Thyroid gland (tissue), 4 donors: ENCODE measurements at regions not wholly inside any gene's neighbourhood (a gene's known extent, or its start where the extent isn't known, plus 50 kb on each side); places are given as distances from the start of the nearest gene placed in this dataset.

Source experiments
- DNase-seq, 2 donors: peaks; one replicate each; pipeline ENCODE4 v3.0.0-alpha.2; 2019
- H3K27ac ChIP-seq, 3 donors: fragments of 200-600 bp; sonication (generic); 1 replicate in 2 of 3; 2 replicates in 1 of 3; pipeline ENCODE4 v1.5.1; 2016 to 2019; ENCODE audit warnings: mild to moderate bottlenecking in 1 of 3, moderate library complexity in 1 of 3
- H3K27me3 ChIP-seq: fragments of 200-600 bp; sonication (generic); one replicate; pipeline ENCODE4 v1.5.1; 2019
- H3K36me3 ChIP-seq, 2 donors: fragments of 200-600 bp; sonication (generic); one replicate each; pipeline ENCODE4 v1.5.1; 2016 to 2019
- H3K4me1 ChIP-seq, 2 donors: fragments of 200-600 bp; sonication (generic); one replicate each; pipeline ENCODE4 v1.5.1; 2017 to 2019
- H3K4me3 ChIP-seq, 3 donors: fragments of 200-600 bp; sonication (generic); replicated peaks in 1 of 3; 1 replicate in 2 of 3; 2 replicates in 1 of 3; pipeline ENCODE4 v1.5.1; 2016; ENCODE audit warnings: mild to moderate bottlenecking in 1 of 3
- H3K9me3 ChIP-seq: fragments of 200-600 bp; sonication (generic); one replicate; pipeline ENCODE4 v1.5.1; 2017
- POLR2A ChIP-seq, 2 donors: fragments of 450-650 bp; IDR thresholded peaks; one replicate each; pipeline ENCODE4 v1.6.1; 2017; ENCODE audit warnings: antibody characterized with exemption in 2 of 2, mild to moderate bottlenecking in 2 of 2, moderate library complexity in 1 of 2
- WGBS, 2 donors: methylation state at CpG; one replicate each; pipeline ENCODE4 v1.1.5; 2017; 5-methylcytosine and 5-hydroxymethylcytosine counted together
- intact Hi-C: fragments of 100-400 bp; cut with DNase I; formaldehyde crosslinking; loops from one replicate; pipeline ENCODE4 v1.15.1; 2023
- TF ChIP-seq, protein P1 (sequence below), 6 experiments: fragments of 200-600 bp in 3 of 6; fragments of 450-650 bp in 3 of 6; sonication (generic) in 3 of 6; IDR thresholded peaks; one replicate each; pipeline ENCODE4 v1.5.1; 2016 to 2019; ENCODE audit warnings: antibody characterized with exemption in 6 of 6, mild to moderate bottlenecking in 2 of 6, inconsistent platforms in 1 of 6, moderate library complexity in 1 of 6

- Histone ChIP-seq H3K27ac (no peak overlapping the region), H3K9me3 (no peaks in the 10 kb centered on the region), H3K4me3 (no peak overlapping the region), H3K27me3 (no peaks in the 10 kb centered on the region), H3K4me1 (peaks cover 11 to 36% of the 10 kb centered on the region in 2 donors), H3K36me3 (peaks cover 18 to 20% of the 10 kb centered on the region in 2 donors)
- intact Hi-C loops: loop anchor here (10.0 kb wide), 1 partner anchor 83 kb away; no protein-coding TSS in a partner anchor
- DNase-seq: no peak
- TF ChIP-seq, protein P1, sequence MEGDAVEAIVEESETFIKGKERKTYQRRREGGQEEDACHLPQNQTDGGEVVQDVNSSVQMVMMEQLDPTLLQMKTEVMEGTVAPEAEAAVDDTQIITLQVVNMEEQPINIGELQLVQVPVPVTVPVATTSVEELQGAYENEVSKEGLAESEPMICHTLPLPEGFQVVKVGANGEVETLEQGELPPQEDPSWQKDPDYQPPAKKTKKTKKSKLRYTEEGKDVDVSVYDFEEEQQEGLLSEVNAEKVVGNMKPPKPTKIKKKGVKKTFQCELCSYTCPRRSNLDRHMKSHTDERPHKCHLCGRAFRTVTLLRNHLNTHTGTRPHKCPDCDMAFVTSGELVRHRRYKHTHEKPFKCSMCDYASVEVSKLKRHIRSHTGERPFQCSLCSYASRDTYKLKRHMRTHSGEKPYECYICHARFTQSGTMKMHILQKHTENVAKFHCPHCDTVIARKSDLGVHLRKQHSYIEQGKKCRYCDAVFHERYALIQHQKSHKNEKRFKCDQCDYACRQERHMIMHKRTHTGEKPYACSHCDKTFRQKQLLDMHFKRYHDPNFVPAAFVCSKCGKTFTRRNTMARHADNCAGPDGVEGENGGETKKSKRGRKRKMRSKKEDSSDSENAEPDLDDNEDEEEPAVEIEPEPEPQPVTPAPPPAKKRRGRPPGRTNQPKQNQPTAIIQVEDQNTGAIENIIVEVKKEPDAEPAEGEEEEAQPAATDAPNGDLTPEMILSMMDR (IDR thresholded peaks at IDR 0.05): no peak
- TF ChIP-seq POLR2A (IDR thresholded peaks at IDR 0.05): no peak
- WGBS, 2 donors: 73 to 75% methylated on average over 2 to 3 of the region's 4 CpGs
These were observed 142.4 kb downstream of the CRYBB2 start for GRCh38 chr22:25361899-25362214.

- Histone ChIP-seq H3K9me3 (no peaks in the 10 kb centered on the region), H3K27ac (peak overlapping the region in 2 of 3 donors; percentile 36 to 43), H3K4me3 (no peak overlapping the region), H3K27me3 (no peaks in the 10 kb centered on the region), H3K36me3 (peaks cover 13 to 15% of the 10 kb centered on the region in 2 donors), H3K4me1 (peaks cover 11 to 36% of the 10 kb centered on the region in 2 donors)
- intact Hi-C loops: loop anchor here (10.0 kb wide), 1 partner anchor 82 kb away; no protein-coding TSS in a partner anchor
- peak; percentile 67 to 72 for DNase-seq
- WGBS, 2 donors: 32 to 43% methylated on average over 15 to 17 of the region's 17 CpGs
- no peak for TF ChIP-seq POLR2A (IDR thresholded peaks at IDR 0.05)
- TF ChIP-seq, protein P1 (IDR thresholded peaks at IDR 0.05): peak; percentile 77 to 89 (median 86)
These were observed 142.9 kb downstream of the CRYBB2 start for GRCh38 chr22:25362215-25362882.

DNA sequence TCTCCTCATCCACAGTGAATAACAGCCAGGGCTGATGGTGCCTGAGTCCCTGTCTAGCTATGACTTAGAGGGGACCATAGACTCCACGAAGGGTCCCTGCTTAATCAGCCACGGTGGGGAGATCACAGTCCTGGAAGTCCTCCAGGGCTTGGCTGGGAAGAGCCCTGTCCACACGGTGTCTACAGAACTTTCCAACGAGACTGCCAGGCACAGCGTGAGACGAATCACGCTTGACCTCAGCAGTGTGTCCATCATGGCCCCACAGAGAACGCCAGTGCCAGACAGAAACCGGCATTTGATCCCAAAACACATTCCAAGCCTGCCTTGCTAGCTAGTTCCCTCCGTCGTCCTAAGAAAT lies 143.4 kb downstream of the CRYBB2 start:
- Histone ChIP-seq H3K27ac (peak overlapping the region in 1 of 3 donors; percentile 36), H3K9me3 (no peaks in the 10 kb centered on the region), H3K4me1 (peaks cover 11 to 36% of the 10 kb centered on the region in 2 donors), H3K36me3 (peaks cover 13 to 14% of the 10 kb centered on the region in 2 donors), H3K27me3 (no peaks in the 10 kb centered on the region), H3K4me3 (no peak overlapping the region)
- TF ChIP-seq, protein P1 (IDR thresholded peaks at IDR 0.05): no peak
- TF ChIP-seq POLR2A (IDR thresholded peaks at IDR 0.05): no peak
- intact Hi-C loops: loop anchor here (10.0 kb wide), 1 partner anchor 82 kb away; no protein-coding TSS in a partner anchor
- WGBS, 2 donors: 58 to 70% methylated on average over 9 to 11 of the region's 11 CpGs
- no peak for DNase-seq

DNA sequence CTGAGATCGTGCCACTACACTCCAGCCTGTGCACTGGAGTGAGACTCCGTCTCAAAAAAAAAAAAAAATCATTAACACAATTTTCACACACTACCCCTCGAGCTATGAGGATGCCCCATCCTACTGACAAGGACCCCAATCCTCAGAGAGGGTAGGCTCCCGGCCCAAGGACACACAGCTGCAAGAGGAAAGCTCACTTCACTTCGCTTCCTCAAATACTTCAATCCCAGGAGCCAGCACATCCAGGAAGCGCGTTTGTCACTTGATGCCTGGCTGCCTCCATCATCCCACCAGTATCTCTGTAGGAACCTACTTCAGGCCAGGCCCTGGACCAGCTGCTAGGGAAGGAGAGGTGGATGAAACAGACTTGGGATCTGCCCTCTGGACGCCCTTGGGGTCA lies 144.0 kb downstream of the CRYBB2 start:
- DNase-seq: no peak
- intact Hi-C loops: loop anchor here (10.0 kb wide), 1 partner anchor 81 kb away; no protein-coding TSS in a partner anchor
- TF ChIP-seq, protein P1 (IDR thresholded peaks at IDR 0.05): no peak
- no peak for TF ChIP-seq POLR2A (IDR thresholded peaks at IDR 0.05)
- H3K27ac ChIP-seq: no peak overlapping the region
- H3K9me3 ChIP-seq: no peaks in the 10 kb centered on the region
- no peak overlapping the region for H3K4me3 ChIP-seq
- 85 to 91% methylated on average over 8 of the region's 8 CpGs for WGBS, 2 donors
- peaks cover 11 to 36% of the 10 kb centered on the region in 2 donors for H3K4me1 ChIP-seq
- no peaks in the 10 kb centered on the region for H3K27me3 ChIP-seq
- H3K36me3 ChIP-seq: peaks cover 12 to 14% of the 10 kb centered on the region in 2 donors

GRCh38 chr22:25364281-25364680 lies 144.8 kb downstream of the CRYBB2 start:
- H3K27me3 ChIP-seq: no peaks in the 10 kb centered on the region
- peaks cover 6 to 7% of the 10 kb centered on the region in 2 donors for H3K36me3 ChIP-seq
- TF ChIP-seq, protein P1 (IDR thresholded peaks at IDR 0.05): no peak
- TF ChIP-seq POLR2A (IDR thresholded peaks at IDR 0.05): no peak
- no peak overlapping the region for H3K4me3 ChIP-seq
- intact Hi-C loops: loop anchor here (10.0 kb wide), 1 partner anchor 81 kb away; no protein-coding TSS in a partner anchor
- peak overlapping the region; percentile 8 to 56 (median 41) for H3K27ac ChIP-seq
- no peaks in the 10 kb centered on the region for H3K9me3 ChIP-seq
- 47 to 63% methylated on average over 1 of the region's 1 CpG for WGBS, 2 donors
- DNase-seq: no peak
- peaks cover 11 to 39% of the 10 kb centered on the region in 2 donors for H3K4me1 ChIP-seq
